Vagina (tissue), 2 donors: ENCODE measurements at regions not wholly inside any gene's neighbourhood (a gene's known extent, or its start where the extent isn't known, plus 50 kb on each side); places are given as distances from the start of the nearest gene placed in this dataset.

Experiments
- DNase-seq, 2 donors: peaks; one replicate each; pipeline ENCODE4 v3.0.0-alpha.2; 2017; ENCODE audit errors: extremely low spot score in 2 of 2
- H3K27ac ChIP-seq: fragments of 200-600 bp; sonication (generic); one replicate; pipeline ENCODE4 v1.5.1; 2019
- H3K27me3 ChIP-seq: fragments of 200-600 bp; sonication (generic); one replicate; pipeline ENCODE4 v1.5.1; 2019
- H3K36me3 ChIP-seq, 2 donors: fragments of 200-600 bp; sonication (generic); one replicate each; pipeline ENCODE4 v1.5.1; 2017 to 2019
- H3K4me1 ChIP-seq: fragments of 200-600 bp; sonication (generic); one replicate; pipeline ENCODE4 v1.5.1; 2019
- H3K4me3 ChIP-seq, 2 donors: fragments of 200-600 bp; sonication (generic); 1 replicate in 1 of 2; 2 replicates in 1 of 2; pipeline ENCODE4 v1.5.1; 2016 to 2019
- H3K9me3 ChIP-seq: fragments of 200-600 bp; sonication (generic); one replicate; pipeline ENCODE4 v1.5.1; 2019
- CTCF ChIP-seq, 3 experiments: fragments of 450-650 bp in 2 of 3; fragments of 200-600 bp in 1 of 3; sonication (generic) in 1 of 3; IDR thresholded peaks; one replicate each; pipeline ENCODE4 v1.5.1; 2017 to 2019; ENCODE audit warnings: antibody characterized with exemption in 3 of 3, mild to moderate bottlenecking in 2 of 3, moderate library complexity in 2 of 3
- POLR2A ChIP-seq, 2 donors: fragments of 450-650 bp; IDR thresholded peaks; one replicate each; pipeline ENCODE4 v1.6.1; 2017; ENCODE audit warnings: antibody characterized with exemption in 2 of 2, mild to moderate bottlenecking in 2 of 2, moderate library complexity in 2 of 2
- POLR2AphosphoS5 ChIP-seq, 2 donors: sonication (generic); formaldehyde crosslinking; IDR thresholded peaks; one replicate each; pipeline ENCODE4 v1.9.0; 2017; ENCODE audit warnings: antibody characterized with exemption in 2 of 2, mild to moderate bottlenecking in 2 of 2, low read depth in 1 of 2; ENCODE audit not compliant: insufficient read depth in 1 of 2
- intact Hi-C: fragments of 100-400 bp; cut with DNase I; formaldehyde crosslinking; loops from one replicate; pipeline ENCODE4 v1.15.1; 2023

DNA sequence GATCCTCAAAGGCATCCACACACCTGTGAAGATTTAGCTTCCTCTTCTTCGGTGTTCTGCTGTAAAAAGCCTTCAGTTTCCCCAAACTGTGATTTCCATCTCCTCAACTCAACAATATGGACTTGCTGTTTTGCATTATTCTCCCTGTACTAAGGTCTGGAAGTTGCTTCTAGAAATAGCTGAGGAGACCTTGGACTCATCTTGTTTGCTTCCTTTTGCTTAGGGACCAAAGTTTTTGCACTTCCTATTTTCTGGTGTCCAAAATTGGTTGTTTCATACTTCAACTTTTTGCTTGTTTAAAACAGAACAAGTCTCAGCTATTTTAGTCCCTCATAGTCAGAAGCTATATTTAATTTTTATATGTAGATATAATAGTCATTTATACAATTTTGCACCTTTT is 201.9 kb upstream of the COPS8 start:
- Histone ChIP-seq H3K36me3 (no peaks in the 10 kb centered on the region), H3K9me3 (no peaks in the 10 kb centered on the region), H3K4me1 (peaks cover 16% of the 10 kb centered on the region), H3K27ac (no peak overlapping the region), H3K4me3 (no peak overlapping the region), H3K27me3 (no peaks in the 10 kb centered on the region)
- TF ChIP-seq POLR2A (IDR thresholded peaks at IDR 0.05), result no peak
- no peak for TF ChIP-seq POLR2AphosphoS5 (IDR thresholded peaks at IDR 0.05; ENCODE audit: insufficient read depth in 1 of 2, low read depth in 1 of 2)
- TF ChIP-seq CTCF (IDR thresholded peaks at IDR 0.05), result no peak
- DNase-seq, result no peak
- intact Hi-C loops, result no loop called here

DNA sequence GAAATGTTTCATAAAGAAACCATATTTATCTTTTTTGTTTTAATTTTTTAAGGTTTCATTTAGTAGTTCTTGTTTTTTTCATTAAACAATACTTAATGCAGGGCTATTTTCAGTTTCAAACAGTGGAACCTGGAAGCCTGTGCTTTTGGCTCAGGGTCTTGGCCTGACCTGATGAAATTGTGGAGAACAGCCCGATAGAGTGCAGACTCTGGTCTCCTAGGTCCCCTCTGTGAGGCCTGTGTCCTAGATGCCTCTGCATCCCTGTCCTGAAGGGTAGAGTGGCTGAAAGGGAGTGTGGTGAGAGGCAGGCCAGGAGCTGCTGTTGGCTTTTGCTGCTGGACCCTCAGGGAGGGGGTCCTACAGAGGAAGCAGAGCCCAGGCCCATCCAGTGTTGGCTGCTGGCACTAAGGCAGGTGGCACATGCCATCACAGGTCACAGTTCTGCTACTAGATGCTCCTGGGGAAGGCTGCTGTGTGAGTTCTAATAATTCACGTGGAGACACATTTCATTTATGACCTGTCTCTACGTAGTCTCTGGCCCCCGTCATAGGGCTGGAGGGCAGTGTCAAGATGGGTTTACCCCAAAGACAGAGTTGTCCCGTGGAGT is 201.0 kb upstream of the COPS8 start:
- H3K9me3 ChIP-seq, result no peaks in the 10 kb centered on the region
- TF ChIP-seq POLR2AphosphoS5 (IDR thresholded peaks at IDR 0.05; ENCODE audit: insufficient read depth in 1 of 2, low read depth in 1 of 2) (no peak), CTCF (IDR thresholded peaks at IDR 0.05) (no peak), POLR2A (IDR thresholded peaks at IDR 0.05) (no peak)
- no peak overlapping the region for H3K4me3 ChIP-seq
- no peaks in the 10 kb centered on the region for H3K27me3 ChIP-seq
- peaks cover 20% of the 10 kb centered on the region for H3K4me1 ChIP-seq
- no peaks in the 10 kb centered on the region for H3K36me3 ChIP-seq
- no peak for DNase-seq
- intact Hi-C loops, result no loop called here
- no peak overlapping the region for H3K27ac ChIP-seq

DNA sequence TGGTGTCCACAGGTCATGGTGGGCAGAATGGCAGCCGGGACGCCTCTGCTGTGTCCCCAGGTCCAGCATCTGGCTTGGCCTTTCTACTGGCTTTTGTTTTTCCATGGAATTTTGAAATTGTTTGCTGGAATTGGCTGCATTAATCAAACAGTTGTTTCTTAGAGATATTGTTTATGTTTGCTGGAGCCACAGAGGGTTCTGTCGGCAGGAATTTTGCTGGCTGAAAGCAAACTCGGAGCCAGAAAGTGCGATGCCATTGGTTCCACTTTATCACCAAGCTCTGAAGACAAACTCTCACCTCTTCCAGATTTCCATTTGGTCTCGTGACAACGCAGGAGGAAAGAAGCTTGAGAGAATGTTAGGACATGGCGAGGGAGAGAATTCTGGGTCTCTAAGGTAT is 199.2 kb upstream of the COPS8 start:
- TF ChIP-seq CTCF (IDR thresholded peaks at IDR 0.05) (no peak), POLR2A (IDR thresholded peaks at IDR 0.05) (no peak), POLR2AphosphoS5 (IDR thresholded peaks at IDR 0.05; ENCODE audit: insufficient read depth in 1 of 2, low read depth in 1 of 2) (no peak)
- no peak overlapping the region for H3K27ac ChIP-seq
- no peaks in the 10 kb centered on the region for H3K36me3 ChIP-seq
- no peak overlapping the region for H3K4me3 ChIP-seq
- H3K27me3 ChIP-seq, result no peaks in the 10 kb centered on the region
- DNase-seq, result no peak
- H3K9me3 ChIP-seq, result no peaks in the 10 kb centered on the region
- intact Hi-C loops, result no loop called here
- H3K4me1 ChIP-seq, result peaks cover 20% of the 10 kb centered on the region

GRCh38 chr2:236887531-236887930 is 198.2 kb upstream of the COPS8 start:
- TF ChIP-seq CTCF (IDR thresholded peaks at IDR 0.05) (no peak), POLR2AphosphoS5 (IDR thresholded peaks at IDR 0.05; ENCODE audit: insufficient read depth in 1 of 2, low read depth in 1 of 2) (no peak), POLR2A (IDR thresholded peaks at IDR 0.05) (no peak)
- H3K27me3 ChIP-seq, result no peaks in the 10 kb centered on the region
- peak overlapping the region; percentile 78 for H3K27ac ChIP-seq
- no peaks in the 10 kb centered on the region for H3K36me3 ChIP-seq
- H3K4me3 ChIP-seq, result peak overlapping the region in 1 of 2 donors; percentile 13
- no peaks in the 10 kb centered on the region for H3K9me3 ChIP-seq
- no peak for DNase-seq
- intact Hi-C loops, result no loop called here
- peaks cover 20% of the 10 kb centered on the region for H3K4me1 ChIP-seq

- H3K27me3 ChIP-seq, result no peaks in the 10 kb centered on the region
- no peaks in the 10 kb centered on the region for H3K9me3 ChIP-seq
- H3K4me3 ChIP-seq, result peak overlapping the region in 1 of 2 donors; percentile 13
- no peak for TF ChIP-seq POLR2AphosphoS5 (IDR thresholded peaks at IDR 0.05; ENCODE audit: insufficient read depth in 1 of 2, low read depth in 1 of 2)
- no peak for TF ChIP-seq POLR2A (IDR thresholded peaks at IDR 0.05)
- TF ChIP-seq CTCF (IDR thresholded peaks at IDR 0.05), result no peak
- no peak for DNase-seq
- peak overlapping the region; percentile 78 for H3K27ac ChIP-seq
- H3K4me1 ChIP-seq, result peaks cover 20% of the 10 kb centered on the region
- no peaks in the 10 kb centered on the region for H3K36me3 ChIP-seq
- intact Hi-C loops, result no loop called here
Measured at GRCh38 chr2:236887953-236888793, 197.5 kb upstream of the COPS8 start.
